HG02763 (cell line): ENCODE measurements at regions not wholly inside any gene's neighbourhood (a gene's known extent, or its start where the extent isn't known, plus 50 kb on each side); places are given as distances from the start of the nearest gene placed in this dataset.

Experiments used
- ATAC-seq: cut with Tn5 transposase; IDR thresholded peaks from one replicate; pipeline ENCODE4 v1.9.1; 2021; ENCODE audit warnings: mild to moderate bottlenecking, moderate library complexity; ENCODE audit not compliant: unreplicated experiment

- ATAC-seq, result no peak
Measured at GRCh38 chr6:122092366-122092765, 307.1 kb upstream of the HSF2 start.

DNA sequence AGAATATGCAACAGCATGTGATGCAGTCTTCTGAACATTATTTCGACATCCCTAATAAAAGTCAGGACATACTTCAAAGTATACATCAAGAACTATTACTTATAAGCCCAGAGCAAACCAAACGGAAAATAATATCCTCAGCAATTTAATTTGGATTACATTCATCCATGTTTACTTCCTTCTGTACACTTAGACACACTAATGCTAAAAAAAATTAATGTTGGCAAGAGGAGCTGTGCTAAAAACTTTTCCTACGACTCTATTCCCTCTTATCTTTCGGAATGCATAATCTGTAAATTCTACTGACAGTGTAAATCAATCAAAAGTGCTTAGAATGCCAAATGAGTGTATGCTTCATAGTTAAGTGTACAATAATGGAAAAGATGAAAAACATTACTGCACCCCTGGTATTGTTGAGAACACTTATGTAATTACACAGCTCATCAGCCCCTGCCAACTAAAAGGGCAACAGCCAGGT is 301.2 kb upstream of the HSF2 start:
- no peak for ATAC-seq

GRCh38 chr6:122102026-122102425 is 297.4 kb upstream of the HSF2 start:
- ATAC-seq, result no peak

GRCh38 chr6:122107256-122107852 is 292.1 kb upstream of the HSF2 start:
- ATAC-seq, result no peak

DNA sequence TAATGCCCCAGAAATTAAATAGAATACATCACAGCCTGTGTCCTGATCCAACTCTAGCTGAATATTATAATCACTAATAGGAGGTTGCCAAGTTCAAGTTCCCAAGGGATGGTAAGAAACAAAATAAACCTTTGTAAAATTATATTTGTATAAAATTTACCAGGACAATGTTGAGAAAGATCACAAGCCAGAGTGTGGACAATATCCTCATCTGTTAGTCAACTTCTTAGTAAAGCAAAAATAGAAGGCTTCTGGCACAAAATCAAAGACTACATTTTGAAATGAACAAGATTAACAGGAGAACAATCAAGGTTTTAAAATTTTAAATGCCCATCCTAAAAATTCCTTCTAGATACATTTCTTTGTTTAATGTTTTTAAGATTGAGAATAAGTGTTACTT is 290.4 kb upstream of the HSF2 start:
- ATAC-seq, result no peak

GRCh38 chr6:122114717-122115116 is 284.7 kb upstream of the HSF2 start:
- ATAC-seq, result no peak

DNA sequence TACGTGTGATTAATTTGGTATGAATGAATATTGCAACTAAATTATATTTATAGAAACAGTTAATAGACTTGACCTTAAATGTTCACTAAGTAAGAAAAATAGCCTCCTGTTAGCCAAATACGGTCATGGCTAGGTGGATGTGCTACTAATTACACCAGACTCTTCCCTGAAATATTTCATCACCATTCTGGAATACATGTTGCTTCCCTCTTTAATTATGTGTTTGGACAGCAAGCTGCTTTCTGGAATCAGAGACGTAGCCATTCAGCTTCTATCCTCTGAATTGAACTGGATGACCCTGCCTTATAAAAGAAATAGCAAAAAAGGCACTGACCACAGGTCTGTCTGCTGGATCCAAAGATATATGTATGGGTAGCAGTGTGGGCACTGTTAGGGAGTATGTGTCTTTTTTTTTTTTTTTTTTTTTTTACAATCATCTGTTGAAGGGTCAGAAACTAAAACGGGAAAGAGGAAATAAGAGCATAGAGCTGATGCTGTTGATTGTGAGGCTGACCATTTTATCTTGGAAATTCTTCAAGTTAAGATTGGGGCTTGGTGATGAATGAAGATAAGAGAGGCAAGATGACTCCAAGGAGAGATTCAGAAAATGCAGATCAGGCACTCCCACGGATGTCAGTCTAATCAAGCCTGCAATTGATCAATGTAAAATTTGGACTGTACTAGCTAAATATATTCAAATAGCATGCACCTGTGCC is 283.2 kb upstream of the HSF2 start:
- ATAC-seq, result no peak

GRCh38 chr6:122116835-122117627 is 282.4 kb upstream of the HSF2 start:
- ATAC-seq, result no peak

GRCh38 chr6:122118945-122119506 is 280.4 kb upstream of the HSF2 start:
- ATAC-seq, result no peak

DNA sequence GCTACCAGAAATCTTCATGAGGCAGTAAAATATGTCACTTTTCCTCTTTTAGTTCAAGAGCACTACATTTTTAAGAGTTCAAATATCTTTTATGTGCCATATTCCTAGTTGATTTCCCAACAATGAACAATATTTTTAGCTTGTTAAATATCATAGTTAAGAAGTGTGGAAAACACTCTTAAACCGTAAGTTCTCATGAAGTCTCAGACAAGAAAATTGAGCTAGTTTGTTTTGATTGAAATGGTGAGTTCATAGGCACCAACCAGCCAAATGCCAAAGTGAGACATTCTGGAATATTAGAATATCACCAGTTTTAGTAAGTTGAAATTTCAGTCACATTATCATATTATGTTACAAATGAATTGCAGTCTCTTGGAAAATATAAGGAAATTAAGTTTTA is 277.2 kb upstream of the HSF2 start:
- no peak for ATAC-seq

GRCh38 chr6:122122686-122123085 is 276.8 kb upstream of the HSF2 start:
- ATAC-seq, result no peak

DNA sequence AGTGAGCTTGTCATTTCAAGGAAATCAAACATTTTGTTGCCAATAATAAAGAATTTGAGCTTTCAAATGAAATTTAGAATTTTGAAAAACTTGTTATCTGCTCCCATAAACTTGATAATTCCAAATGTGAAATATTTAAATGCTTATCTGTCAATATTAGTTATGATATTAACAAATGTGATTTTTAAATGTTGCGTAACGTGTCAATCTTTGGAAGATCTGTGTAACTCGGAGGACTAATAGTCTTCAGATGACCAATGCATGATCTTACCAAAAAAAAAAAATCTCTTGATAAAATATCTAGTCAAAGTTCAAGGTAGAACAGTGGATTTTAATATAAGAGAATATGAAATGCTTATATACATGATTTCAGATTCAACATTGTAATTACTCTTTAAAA is 274.5 kb upstream of the HSF2 start:
- no peak for ATAC-seq

DNA sequence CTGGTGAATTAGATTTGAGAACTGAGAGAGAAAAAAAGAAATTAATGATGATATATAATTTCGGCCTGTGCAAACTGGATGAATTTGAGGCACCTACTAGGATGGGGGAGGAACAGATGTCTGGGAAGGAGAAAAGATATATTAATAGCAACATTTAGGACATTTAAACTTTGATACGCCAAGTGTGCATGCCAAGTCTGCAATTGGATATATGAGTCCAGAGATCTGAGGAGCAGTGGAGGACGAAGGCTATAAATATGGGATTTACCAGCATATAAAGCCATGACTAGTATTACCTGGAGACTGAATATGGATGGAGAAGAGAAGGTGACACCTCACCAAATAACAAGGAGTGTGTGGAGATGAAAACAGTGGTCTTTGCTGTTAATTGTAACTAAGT is 272.6 kb upstream of the HSF2 start:
- ATAC-seq, result no peak

- ATAC-seq, result no peak
Measured at GRCh38 chr6:122128445-122128844, 271.0 kb upstream of the HSF2 start.

DNA sequence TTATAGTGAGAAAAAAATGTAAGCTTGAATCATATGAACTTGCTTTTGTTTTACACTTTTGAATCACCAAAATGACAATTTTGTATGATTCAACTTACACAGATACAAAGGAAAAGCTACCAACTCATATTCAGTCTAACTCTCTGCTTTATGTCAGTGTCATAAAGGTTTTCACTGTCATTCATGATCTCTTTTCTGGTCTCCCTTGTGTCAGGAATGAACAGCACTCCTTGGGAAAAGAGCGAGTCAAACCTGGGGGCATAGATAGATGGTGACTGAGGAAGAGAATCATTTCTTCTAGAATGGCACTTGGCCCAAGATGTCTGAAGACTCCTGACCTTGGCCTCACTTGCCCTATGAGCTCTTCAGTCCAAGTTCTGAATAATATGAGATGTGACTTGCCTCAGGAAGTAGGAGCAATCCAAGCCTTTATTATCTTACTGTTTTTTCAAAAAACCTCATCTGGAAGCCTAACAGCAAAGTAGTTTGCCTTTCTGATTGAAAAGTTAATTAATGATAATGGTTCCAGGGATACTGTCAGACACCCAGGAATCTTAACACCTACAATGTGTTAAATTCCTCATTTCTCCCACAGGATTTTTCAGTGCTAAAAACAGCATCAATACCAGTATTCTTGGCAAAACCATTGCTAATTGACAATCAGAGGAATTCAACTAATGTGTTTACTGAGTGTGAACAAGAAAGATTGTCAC is 270.0 kb upstream of the HSF2 start:
- no peak for ATAC-seq

- ATAC-seq, result no peak
Measured at GRCh38 chr6:122130026-122130348, 269.5 kb upstream of the HSF2 start.

DNA sequence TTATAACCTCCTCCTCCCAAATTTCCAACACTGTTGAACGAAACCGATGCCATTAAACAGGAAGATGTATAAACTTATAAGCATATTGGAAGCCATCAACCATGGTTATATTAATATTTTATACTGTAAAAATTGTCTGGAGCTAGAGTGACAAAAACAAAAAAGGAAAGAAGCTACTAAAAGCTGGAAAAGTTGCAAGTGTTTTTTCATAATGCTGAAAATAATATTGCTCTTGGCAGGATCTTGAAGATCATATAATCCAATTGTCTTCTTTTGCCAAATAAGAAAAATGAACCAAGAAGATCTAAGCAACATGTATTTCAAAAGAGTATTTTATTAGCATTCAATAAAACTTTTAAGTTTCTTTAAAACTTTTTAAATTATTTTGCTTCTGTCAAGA is 268.9 kb upstream of the HSF2 start:
- ATAC-seq, result no peak

- ATAC-seq, result no peak
Measured at GRCh38 chr6:122136386-122136785, 263.1 kb upstream of the HSF2 start.

- no peak for ATAC-seq
Measured at GRCh38 chr6:122140031-122140430, 259.4 kb upstream of the HSF2 start.

DNA sequence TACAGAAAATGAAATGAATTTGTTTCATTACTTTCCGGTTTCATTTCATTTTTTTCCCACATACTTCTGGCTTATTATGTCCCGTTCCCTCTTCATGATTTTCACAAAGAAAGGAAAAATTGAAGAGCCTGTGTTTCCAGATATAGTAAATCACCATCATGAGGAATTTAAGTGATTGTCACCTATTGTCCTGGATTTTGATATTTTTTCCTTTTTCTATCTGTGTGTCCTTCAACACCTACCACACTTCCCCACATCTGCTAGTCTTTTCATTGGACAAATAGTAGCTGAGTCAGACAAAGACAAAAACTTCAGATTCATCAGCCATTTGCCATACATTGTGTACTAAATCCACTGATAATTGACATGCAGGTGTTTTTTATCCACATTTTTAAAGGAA is 258.2 kb upstream of the HSF2 start:
- ATAC-seq, result no peak
